NCI-H226 (cell line): ENCODE measurements at regions not wholly inside any gene's neighbourhood (a gene's known extent, or its start where the extent isn't known, plus 50 kb on each side); places are given as distances from the start of the nearest gene placed in this dataset.

ENCODE experiments used
- DNase-seq: peaks from one replicate; pipeline ENCODE4 v3.0.0-alpha.2; 2015

- no peak for DNase-seq
Observed at GRCh38 chr12:85690146-85690545, 146.1 kb downstream of the RASSF9 start.

- peak; percentile 17 for DNase-seq
Observed at GRCh38 chr12:85693093-85693665, 143.0 kb downstream of the RASSF9 start.

DNA sequence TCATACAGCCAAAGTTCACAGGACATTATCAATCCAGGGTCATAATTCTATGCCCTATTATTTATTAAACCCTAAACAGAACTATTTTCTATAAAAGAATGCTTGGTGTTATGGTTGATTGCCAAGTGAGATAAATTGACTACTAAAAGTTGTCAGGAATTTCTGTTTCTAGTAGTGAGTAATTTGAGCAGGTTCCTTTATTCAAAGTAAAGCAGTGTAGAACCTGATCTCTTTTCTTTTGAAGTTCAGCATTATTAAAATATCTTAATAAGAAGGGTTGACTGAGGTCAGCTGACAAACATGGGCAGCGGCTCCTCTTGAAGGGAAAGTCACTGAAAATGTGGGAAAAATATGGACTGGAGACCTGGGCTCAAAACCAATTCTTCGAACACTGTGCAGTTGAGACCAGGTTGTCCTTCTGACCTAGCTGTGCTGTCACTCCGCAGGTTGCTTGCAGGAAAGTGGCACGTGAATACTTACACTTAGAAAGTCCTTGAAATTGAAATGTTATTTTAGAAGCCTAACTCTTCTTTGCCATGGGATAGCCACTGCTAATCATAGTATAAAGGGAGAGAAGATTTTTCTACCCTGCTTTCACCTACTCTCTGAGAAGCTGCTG is 141.0 kb downstream of the RASSF9 start:
- DNase-seq: no peak

GRCh38 chr12:85697003-85697402 is 139.2 kb downstream of the RASSF9 start:
- DNase-seq: no peak

DNA sequence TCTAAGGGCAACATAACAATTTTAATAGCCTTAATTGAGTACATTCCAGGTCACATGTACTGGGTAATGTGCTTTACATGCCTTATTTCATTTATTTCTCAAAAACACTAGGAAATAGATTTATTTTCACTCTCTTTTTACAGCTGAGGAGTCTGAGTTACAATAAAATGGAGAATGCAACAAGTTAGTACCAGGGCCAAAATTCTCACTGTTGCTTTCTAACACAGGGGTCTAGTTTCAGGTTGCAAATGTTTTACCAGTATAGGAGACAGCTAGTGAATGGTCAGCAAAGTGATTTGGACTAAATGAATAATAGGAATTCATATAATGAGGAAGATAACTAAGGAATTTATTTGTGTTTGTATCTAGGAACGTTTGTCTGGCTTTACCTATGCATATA is 137.3 kb downstream of the RASSF9 start:
- DNase-seq: no peak

DNA sequence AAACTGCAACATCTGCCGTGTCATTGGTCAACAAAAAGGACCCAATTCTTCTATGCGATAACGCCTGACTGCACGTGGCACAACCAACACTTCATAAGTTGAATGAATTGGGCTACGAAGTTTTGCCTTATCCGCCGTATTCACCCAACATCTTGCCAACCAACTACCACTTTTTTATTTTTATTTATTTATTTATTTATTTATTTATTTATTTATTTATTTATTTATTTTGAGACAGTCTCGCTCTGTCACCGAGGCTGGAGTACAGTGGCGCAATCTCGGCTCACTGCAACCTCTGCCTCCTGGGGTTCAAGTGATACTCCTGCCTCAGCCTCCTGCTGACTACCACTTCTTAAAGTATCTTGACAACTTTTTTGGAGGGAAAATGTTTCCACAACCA is 127.4 kb downstream of the RASSF9 start:
- DNase-seq: no peak

GRCh38 chr12:85711735-85712390 is 124.3 kb downstream of the RASSF9 start:
- peak; percentile 5 for DNase-seq

DNA sequence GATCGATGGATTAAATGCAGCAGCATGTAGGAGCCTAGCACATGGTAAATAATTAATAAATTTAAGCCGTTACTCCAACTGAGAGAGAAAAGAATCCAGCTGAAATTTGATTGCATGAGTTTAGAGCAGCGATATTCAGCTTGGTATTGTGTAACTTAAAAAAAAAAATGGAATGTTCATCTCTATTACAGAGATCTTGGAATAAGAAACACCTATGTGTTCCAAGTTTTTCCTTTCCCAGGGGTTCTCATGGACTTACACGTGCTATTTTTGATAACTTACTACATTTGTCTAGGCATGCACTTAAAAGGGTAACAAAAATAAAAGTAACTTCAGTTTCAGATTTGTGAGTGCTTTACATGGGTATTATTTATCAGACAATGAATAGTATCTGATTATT is 122.8 kb downstream of the RASSF9 start:
- peak; percentile 31 for DNase-seq

DNA sequence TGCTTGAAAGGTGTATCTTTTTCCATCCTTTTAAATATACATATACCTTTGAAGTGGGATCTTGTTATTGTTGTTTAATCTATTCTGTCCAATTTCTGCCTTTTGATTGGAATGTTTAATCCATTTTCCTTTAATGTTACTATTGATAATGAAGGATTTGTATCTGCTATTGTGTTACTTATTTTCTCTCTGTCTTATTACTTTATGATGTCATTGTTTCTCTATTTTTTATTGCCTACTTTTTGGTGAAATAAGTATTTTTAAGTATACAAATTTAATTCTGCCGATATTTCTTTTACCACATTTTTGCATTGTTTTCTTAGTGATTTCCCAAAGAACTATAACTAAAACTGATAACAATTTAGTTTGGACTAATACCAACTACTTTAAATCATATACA is 121.8 kb downstream of the RASSF9 start:
- no peak for DNase-seq

- no peak for DNase-seq
Observed at GRCh38 chr12:85720308-85721033, 115.7 kb downstream of the RASSF9 start.

GRCh38 chr12:85725991-85726390 is 110.2 kb downstream of the RASSF9 start:
- DNase-seq: no peak

DNA sequence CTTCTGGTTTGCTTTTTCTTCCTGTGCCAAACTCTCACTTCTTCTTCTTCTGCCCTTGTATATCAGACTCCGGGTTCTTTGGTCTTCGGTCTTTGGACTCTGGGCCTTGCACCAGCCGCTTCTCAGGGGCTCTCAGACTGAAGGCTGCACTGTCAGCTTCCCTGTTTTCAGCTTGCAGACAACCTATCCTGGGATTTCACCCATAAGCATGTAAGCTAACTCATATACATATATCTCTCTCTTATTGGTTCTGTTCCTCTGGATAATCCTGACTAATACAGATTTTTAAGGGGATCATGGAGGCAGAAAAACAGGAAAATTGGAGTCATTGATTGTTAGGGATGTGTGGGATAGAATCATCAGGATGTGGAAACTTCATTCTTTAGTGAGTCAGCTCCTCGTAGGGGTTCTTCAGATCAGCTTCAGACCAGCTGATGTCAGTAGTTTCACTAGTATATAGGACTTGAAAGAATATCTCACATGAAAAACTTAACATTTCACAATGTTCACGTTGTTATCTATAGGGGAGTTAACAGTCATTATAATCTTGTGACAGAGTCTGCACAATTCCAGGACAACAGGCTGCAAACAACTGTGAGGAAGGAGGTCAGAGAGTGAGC is 102.9 kb downstream of the RASSF9 start:
- peak; percentile 67 for DNase-seq

GRCh38 chr12:85733984-85734383 is 102.2 kb downstream of the RASSF9 start:
- DNase-seq: peak; percentile 37

- DNase-seq: no peak
Observed at GRCh38 chr12:85740186-85740585, 96.0 kb downstream of the RASSF9 start.

- no peak for DNase-seq
Observed at GRCh38 chr12:85741046-85741445, 95.2 kb downstream of the RASSF9 start.

- DNase-seq: no peak
Observed at GRCh38 chr12:85747941-85748495, 88.2 kb downstream of the RASSF9 start.
